H1 (cell line): ENCODE measurements at regions not wholly inside any gene's neighbourhood (a gene's known extent, or its start where the extent isn't known, plus 50 kb on each side); places are given as distances from the start of the nearest gene placed in this dataset.

Experiments used
- SIN3A ChIP-seq, 2 experiments: IDR thresholded peaks in 1 of 2; conservative IDR thresholded peaks in 1 of 2; 2 replicates each; pipeline ENCODE4 v1.6.1; 2011 to 2012; ENCODE audit warnings: low read length in 2 of 2, improper control_type of control experiment in 1 of 2, low read depth in 1 of 2, mild to moderate bottlenecking in 1 of 2
- TCF12 ChIP-seq: IDR thresholded peaks from 2 replicates; pipeline ENCODE4 v1.6.1; 2011; ENCODE audit warnings: low read depth, mild to moderate bottlenecking, low read length

DNA sequence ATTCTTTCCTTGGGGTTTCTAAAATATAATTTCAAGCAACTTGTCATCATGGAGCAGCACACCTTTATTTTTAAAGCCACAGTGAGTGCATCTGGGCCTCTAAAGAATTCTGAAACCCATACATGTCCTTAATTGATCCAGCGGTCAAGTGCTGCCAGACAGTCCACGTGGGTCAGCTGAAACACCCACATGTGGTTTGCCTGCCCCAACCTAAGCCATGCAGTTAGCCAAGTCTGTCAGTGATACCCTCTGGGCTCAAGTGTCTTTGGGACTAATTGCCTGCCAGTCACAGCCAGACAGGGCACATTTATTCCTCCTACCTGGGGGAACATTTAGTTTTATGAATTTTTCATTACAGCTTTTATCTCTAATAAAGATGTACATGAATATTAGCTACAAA is 291.4 kb upstream of the SLC30A5 start (continued):
- TF ChIP-seq TCF12: no peak
- no peak for TF ChIP-seq SIN3A (conservative IDR thresholded peaks at IDR 0.05 in 1 of 2, IDR thresholded peaks at IDR 0.05 in 1 of 2; ENCODE audit: low read depth in 1 of 2, low read length in 2 of 2)
